NB4 (cell line): ENCODE measurements at regions not wholly inside any gene's neighbourhood (a gene's known extent, or its start where the extent isn't known, plus 50 kb on each side); places are given as distances from the start of the nearest gene placed in this dataset.

ENCODE experiments used
- DNase-seq: peaks from one replicate; pipeline ENCODE4 v3.0.0; 2010; ENCODE audit warnings: low read depth
- H3K4me3 ChIP-seq: one replicate; pipeline ENCODE4 v1.5.1; 2011; ENCODE audit warnings: mild to moderate bottlenecking, low read depth, low read length, moderate library complexity
- CTCF ChIP-seq: IDR thresholded peaks from one replicate; pipeline ENCODE4 v1.5.1; 2012; ENCODE audit warnings: low read depth, low read length
- MAX ChIP-seq: IDR thresholded peaks from 2 replicates; pipeline ENCODE4 v1.6.1; 2011; ENCODE audit warnings: low read depth, low read length
- MYC ChIP-seq: IDR thresholded peaks from 2 replicates; pipeline ENCODE4 v1.6.1; 2011; ENCODE audit warnings: low read depth, low read length
- POLR2A ChIP-seq: IDR thresholded peaks from 2 replicates; pipeline ENCODE4 v1.6.1; 2011; ENCODE audit warnings: mild to moderate bottlenecking; ENCODE audit not compliant: insufficient read length; ENCODE audit errors: extremely low read depth

GRCh38 chr2:3956406-3956805 is 253.0 kb downstream of the DCDC2C start:
- TF ChIP-seq CTCF (no peak), MAX (no peak), MYC (no peak), POLR2A (no peak)
- no peak overlapping the region for H3K4me3 ChIP-seq
- no peak for DNase-seq

GRCh38 chr2:3956892-3957291 is 253.5 kb downstream of the DCDC2C start:
- TF ChIP-seq POLR2A = no peak
- TF ChIP-seq MAX = no peak
- TF ChIP-seq MYC = no peak
- no peak for TF ChIP-seq CTCF
- no peak overlapping the region for H3K4me3 ChIP-seq
- DNase-seq = no peak

GRCh38 chr2:3958465-3958864 is 255.1 kb downstream of the DCDC2C start:
- H3K4me3 ChIP-seq = no peak overlapping the region
- TF ChIP-seq MAX (no peak), MYC (no peak), POLR2A (no peak), CTCF (no peak)
- DNase-seq = no peak

- H3K4me3 ChIP-seq = no peak overlapping the region
- no peak for TF ChIP-seq CTCF
- TF ChIP-seq POLR2A = no peak
- no peak for TF ChIP-seq MAX
- TF ChIP-seq MYC = no peak
- no peak for DNase-seq
Observed at GRCh38 chr2:3958969-3959368, 255.6 kb downstream of the DCDC2C start.

- H3K4me3 ChIP-seq = no peak overlapping the region
- peak; percentile 31 for DNase-seq
- TF ChIP-seq CTCF (peak; percentile 65), MYC (no peak)
Observed at GRCh38 chr2:3959372-3959771, 256.0 kb downstream of the DCDC2C start.

- TF ChIP-seq CTCF = no peak
- TF ChIP-seq MAX = no peak
- TF ChIP-seq POLR2A = no peak
- TF ChIP-seq MYC = no peak
- DNase-seq = no peak
Observed at GRCh38 chr2:3960106-3960505, 256.7 kb downstream of the DCDC2C start.

More at GRCh38 chr2:3960106-3960505, 256.7 kb downstream of the DCDC2C start:
- no peak overlapping the region for H3K4me3 ChIP-seq
